COR-L47 (cell line): ENCODE measurements at regions not wholly inside any gene's neighbourhood (a gene's known extent, or its start where the extent isn't known, plus 50 kb on each side); places are given as distances from the start of the nearest gene placed in this dataset.
A peak's percentile ranks its signal among the peaks of the same experiment; 100 is the strongest.
"Not testable (repeated sequence)": the region's sequence is repeated elsewhere in the genome, so short reads cannot be mapped to it uniquely, and the experiment has no call there.

ENCODE experiments used
- DNase-seq: peaks from one replicate; lab custom pipeline; 2025; lab: John Stamatoyannopoulos, UW

DNA sequence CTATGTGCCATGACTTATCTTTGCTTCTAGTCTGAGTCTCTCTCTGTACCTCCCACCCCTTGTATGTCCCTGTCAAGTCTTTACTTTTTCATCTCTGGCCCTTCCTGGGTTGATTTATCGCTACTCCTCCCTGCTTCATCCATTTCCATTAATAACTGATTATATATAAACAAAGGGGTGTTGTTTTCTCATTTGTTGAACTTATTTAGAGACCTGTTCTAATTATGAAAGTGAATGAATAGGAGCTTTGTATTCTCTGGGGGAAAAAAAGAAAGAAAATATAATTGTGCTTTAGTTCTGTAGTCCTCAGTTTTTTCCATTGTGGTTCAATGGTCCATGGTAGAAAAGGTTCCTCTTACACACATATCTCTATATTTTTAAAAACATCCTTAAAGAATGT is 328.9 kb upstream of the PPP2R3A start:
- no peak for DNase-seq

GRCh38 chr3:135637013-135637412 is 328.5 kb upstream of the PPP2R3A start:
- no peak for DNase-seq

- DNase-seq = no peak
Measured at GRCh38 chr3:135641761-135642160, 323.8 kb upstream of the PPP2R3A start.

DNA sequence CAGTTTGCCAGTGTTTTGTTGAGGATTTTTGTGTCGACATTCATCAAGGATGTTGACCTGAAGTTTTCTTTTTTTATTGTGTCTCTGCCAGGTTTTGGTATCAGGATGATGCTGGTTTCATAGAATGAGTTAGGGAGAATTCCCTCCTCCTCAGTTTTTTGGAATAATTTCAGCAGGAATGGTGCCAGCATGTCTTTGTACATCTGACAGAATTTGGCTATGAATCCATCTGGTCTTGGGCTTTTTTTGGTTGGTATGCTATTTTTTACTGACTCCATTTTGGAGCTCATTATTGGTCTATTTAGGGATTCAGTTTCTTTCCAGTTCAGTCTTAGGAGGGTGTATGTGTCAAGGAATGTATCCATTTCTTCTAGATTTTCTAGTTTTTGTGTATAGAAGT is 320.0 kb upstream of the PPP2R3A start:
- no peak for DNase-seq

GRCh38 chr3:135646873-135647272 is 318.7 kb upstream of the PPP2R3A start:
- DNase-seq = no peak

- DNase-seq = no peak
Measured at GRCh38 chr3:135649361-135649760, 316.2 kb upstream of the PPP2R3A start.

GRCh38 chr3:135650309-135650708 is 315.2 kb upstream of the PPP2R3A start:
- DNase-seq = no peak

GRCh38 chr3:135652388-135652787 is 313.1 kb upstream of the PPP2R3A start:
- DNase-seq = no peak

DNA sequence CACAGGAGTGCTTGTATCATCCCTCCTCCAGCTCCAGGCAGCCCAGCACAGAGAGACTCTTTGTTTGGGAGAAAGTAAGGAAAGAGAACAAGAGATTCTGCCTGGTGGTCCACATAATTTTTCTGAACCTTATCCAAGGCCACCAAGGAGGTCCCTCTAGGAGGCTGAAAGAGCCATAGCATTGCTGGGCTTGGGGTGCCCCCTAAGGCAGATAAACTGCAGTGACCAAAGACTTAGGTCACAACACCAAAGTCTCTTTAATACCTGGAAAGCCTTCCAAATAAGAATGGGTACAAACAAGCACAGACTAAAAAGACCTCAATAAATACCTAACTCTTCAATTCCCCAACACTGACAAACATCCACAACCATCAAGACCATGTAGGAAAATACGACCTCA is 310.2 kb upstream of the PPP2R3A start:
- no peak for DNase-seq

DNA sequence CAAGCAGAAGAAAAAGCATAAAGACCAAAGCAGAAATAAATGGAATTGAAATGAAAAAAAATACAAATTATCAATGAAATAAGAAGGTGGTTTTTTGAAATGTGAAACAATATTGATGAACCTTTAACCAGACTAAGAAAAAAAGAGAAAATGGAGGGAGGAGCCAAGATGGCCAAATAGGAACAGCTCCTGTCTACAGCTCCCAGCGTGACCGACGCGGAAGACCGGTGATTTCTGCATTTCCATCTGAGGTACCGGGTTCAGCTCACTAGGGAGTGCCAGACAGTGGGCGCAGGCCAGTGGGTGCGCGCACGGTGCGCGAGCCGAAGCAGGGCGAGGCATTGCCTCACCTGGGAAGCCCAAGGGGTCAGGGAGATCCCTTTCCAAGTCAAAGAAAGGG is 307.1 kb upstream of the PPP2R3A start:
- not testable (repeated sequence) for DNase-seq

DNA sequence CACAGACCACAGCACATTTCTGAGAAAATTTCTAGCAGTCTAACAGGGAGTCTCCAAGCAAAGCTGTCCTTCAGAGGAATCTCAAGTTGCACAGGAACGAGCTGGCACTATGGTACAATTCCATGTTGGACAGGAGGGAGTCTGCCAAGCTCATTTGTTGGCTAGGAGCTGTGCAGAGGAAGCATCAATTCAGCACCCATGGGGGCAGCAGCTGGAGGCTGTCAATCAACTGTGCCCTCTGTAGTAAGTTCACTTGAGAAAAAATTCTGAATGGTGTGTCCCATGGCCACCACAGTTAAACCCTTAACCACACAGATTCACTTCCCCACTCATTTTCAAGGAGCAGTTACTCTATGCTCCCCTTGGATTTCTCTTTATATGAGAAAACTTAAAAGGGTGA is 298.5 kb upstream of the PPP2R3A start:
- no peak for DNase-seq

DNA sequence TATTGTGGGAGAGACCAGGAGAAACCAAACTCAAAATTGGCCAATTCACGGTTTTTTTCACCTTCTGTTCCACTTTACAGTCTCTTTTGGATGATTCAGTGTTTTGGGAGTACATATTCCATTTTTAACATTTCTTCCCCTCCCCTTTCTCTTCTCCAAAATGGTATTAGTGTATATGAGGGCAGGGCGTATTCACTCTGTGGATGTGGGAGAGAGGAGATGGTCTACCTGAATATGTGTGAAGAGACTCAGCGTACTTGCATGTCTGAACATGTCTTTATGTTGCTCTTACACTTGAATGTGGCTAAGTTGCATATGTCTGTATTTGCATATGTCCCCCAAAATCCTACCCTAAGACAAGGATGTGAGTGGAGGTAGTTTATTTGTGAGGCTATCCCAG is 291.0 kb upstream of the PPP2R3A start:
- DNase-seq = no peak

GRCh38 chr3:135678386-135678785 is 287.1 kb upstream of the PPP2R3A start:
- no peak for DNase-seq

GRCh38 chr3:135688003-135688402 is 277.5 kb upstream of the PPP2R3A start:
- no peak for DNase-seq

GRCh38 chr3:135690664-135691063 is 274.9 kb upstream of the PPP2R3A start:
- DNase-seq = no peak

GRCh38 chr3:135691240-135691639 is 274.3 kb upstream of the PPP2R3A start:
- no peak for DNase-seq

DNA sequence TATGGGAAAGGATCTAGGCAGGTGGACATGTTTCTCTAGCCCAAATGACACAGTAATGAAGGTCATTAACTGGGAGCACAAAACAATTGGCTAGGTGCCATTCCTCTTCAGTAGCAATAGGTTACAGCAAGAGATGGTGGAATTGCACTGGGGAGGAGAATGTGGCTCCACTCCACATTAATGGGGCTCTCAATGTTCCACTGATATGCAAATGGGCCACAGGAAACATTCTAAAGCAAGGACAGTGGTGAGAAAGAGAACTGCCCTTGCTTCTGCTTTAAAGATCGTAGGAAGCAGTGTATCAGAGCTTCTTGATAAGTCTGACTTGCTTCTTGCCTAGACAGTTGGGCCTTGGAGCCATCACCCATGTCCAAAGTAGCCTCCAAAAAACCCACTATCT is 271.4 kb upstream of the PPP2R3A start:
- peak; percentile 95 for DNase-seq

DNA sequence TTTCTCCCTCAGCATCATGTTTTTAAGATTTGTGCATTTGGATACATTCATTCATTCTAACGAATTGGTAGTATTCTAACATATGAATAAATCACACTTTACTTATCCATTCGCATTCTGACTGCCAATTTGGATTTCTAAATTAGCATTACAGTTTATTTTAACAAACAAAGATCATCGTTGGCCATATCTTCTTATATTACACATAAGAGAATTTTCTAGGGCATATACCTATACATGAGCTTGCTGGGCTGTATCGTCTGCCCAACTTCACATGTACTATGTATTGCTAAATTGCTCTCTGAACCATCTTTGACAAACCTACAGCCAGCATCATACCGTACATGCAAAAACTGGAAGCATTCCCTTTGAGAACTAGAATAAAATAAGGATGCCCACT is 265.8 kb upstream of the PPP2R3A start:
- no peak for DNase-seq

GRCh38 chr3:135706758-135707375 is 258.7 kb upstream of the PPP2R3A start:
- DNase-seq = no peak

DNA sequence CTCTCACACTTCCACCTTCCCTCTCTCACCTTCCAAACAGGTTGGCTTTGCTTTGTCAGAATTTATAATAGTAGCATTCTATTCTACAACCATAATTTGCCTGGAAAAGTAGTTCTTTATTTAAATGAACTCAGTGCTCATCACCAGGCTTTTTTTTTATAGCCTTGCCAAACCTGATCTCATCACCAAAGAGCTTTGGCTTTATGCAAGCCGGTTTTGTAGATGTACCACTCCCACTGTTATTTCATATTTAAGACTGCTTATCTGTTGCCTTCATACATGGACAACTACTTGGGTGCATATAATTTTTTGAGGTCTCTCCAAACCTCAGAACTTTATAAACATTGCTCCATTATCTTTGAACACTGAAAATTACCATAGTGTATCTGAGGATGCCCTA is 246.1 kb upstream of the PPP2R3A start:
- no peak for DNase-seq

DNA sequence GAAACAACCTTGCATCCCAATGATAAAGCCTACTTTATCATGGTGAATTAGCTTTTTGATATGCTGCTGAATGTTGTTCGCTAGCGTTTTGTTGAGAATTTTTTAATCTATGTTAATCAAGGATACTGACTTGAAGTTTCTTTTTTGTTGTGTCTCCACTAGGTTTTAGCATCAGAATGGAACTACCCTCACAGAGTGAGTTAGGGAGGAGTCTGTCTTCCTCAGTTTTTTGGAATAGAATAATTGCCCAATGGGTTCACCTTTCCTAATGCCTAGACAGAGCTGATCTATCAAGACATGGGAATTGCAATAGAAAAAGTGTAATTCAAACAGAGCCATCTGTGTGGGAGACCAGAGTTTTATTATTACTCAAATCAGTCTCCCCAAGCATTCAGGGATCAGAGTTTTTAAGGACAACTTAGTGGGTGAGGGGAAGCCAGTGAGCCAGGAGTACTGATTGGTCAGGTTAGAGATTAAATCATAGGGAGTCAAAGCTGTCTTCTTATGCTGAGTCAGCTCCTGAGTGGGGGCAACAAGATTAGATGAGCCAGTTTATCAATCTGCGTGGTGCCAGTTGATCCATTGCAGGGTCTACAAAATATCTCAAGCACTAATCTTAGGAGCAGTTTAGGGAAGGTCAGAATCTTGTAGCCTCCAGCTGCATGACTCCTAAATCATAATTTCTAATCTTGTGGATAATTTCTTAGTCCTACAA is 237.4 kb upstream of the PPP2R3A start:
- DNase-seq = no peak

GRCh38 chr3:135731546-135731945 is 234.0 kb upstream of the PPP2R3A start:
- no peak for DNase-seq

DNA sequence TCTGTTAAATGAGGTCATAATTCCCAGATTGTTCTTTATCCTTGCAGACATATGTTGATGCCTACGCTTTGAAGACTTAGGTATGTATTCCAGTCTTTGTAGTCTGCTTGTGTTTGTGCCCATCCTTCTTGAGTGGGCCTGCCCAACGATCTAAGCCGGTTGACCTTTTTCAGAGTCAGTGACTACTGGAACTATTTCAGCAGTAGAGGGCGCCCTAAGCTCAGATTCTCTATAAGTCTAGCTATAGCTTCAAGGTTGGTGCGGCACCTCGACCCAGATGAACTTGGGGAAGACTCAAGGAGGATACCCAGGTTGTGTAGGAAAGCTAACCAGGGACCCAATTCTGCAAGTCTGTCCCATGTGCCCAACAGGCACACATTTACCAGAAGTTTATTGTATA is 228.8 kb upstream of the PPP2R3A start:
- peak; percentile 43 for DNase-seq

DNA sequence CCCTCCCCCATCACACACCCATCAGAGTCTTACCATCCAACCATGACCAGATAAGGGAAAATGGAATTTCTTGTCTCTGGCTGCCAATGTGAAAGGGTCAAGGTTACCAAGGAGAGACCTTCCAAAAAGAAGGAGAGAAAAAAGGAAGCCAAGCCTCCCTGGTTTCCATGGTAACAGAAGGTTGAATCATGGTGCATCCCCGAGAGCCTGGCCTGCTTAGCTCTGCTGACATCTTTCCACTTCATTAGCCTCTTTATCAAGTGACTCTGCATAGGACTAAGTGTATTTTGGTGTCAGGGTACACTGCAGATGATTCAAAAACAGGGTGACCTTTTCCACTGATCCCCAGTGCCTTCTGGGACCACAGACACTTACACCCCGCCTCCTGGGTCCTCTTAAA is 225.7 kb upstream of the PPP2R3A start:
- DNase-seq = no peak
